Epithelial cell of prostate (primary cell): ENCODE measurements at regions not wholly inside any gene's neighbourhood (a gene's known extent, or its start where the extent isn't known, plus 50 kb on each side); places are given as distances from the start of the nearest gene placed in this dataset.

Experiments used
- DNase-seq: peaks from one replicate; pipeline ENCODE4 v3.0.0-alpha.2; 2011; ENCODE audit warnings: low read depth, low spot score
- H3K27ac ChIP-seq: fragments of 450-650 bp; 2 replicates; pipeline ENCODE4 v1.5.1; 2017; ENCODE audit warnings: mild to moderate bottlenecking

GRCh38 chr3:34973586-34973985 lies 665.7 kb upstream of the ARPP21 start:
- no peak for DNase-seq
- no peak overlapping the region for H3K27ac ChIP-seq

DNA sequence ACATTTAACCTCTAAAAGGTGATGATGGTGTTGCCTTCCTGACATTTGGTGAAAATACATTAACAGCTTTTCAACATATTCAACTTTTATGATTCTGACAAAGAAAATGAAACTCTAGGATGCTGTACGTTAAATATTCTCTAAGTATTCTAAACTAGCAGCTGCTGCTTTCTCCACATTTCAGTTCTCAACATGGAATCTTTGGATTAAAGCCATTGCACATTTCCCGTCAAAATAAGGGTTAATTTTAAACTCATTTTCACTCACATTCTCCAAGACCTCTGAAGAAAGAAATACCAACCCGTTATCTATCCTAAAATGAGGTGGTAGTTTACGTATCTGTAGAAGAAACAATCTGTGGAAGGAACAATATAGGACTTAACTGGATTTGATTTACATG lies 655.7 kb upstream of the ARPP21 start:
- no peak for DNase-seq
- H3K27ac ChIP-seq: no peak overlapping the region

DNA sequence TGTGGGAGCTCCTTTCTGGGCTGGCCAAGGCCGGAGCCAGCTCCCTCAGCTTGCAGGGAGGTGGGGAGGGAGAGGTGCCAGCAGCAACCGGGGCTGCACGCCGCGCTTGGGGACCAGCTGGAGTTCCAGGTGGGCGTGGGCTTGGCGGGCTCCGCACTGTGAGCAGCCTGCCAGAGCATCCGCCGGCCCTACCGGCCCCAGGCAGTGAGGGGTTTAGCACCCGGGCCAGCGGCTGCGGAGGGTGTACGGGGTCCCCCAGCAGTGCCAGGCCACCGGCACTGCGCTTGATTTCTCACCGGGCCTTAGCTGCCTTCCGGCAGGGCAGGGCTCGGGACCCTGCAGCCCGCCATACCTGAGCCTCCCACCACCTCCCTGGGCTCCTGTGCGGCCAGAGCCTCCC lies 651.0 kb upstream of the ARPP21 start:
- no peak for DNase-seq
- H3K27ac ChIP-seq: no peak overlapping the region

DNA sequence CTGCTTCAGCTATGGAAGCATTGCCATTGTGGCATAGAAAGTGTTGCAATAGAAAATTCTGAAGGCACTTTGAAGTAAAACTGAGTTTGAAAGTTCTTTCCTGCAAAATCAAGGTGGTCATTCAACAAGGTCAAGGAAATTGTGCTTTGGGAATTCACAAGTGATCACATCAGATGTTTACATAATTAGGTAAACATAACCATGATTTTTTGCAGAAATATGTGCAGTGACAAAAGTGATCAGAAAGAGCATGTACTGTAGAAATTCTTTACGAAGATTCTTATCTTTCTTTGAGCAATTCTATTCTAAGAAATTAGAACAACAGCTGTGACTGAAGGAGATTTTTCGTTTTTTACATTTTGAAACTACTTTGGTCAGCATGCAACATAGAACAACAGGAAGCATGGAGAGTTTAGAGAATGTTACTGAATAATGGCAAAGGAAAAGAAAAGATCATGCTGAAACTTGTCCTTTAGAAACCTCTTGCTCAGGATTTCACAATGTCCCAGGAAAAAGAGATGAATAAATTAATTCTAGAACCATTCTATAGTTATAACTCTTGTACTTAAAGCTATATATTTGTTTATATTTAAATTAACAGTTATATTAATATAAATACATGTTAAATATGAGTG lies 643.4 kb upstream of the ARPP21 start:
- H3K27ac ChIP-seq: no peak overlapping the region
- no peak for DNase-seq

DNA sequence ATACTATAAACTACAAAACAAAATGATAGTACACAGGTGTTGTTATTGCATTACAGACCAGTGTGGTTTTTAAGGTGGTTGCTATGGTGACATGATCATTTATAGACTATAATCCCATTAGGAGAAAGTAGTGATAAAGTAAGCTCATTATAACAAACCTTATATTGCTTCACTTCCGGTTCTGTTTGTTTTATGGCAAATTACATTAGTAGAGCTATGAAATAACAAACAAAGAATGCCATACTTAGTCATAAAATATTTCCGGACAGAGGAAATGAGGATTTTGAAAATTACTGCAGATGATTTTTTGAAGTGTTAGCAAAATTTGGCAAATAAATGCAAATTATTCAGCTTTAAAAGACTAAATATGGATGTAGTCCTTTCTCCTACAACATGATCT lies 640.4 kb upstream of the ARPP21 start:
- no peak for DNase-seq
- no peak overlapping the region for H3K27ac ChIP-seq

DNA sequence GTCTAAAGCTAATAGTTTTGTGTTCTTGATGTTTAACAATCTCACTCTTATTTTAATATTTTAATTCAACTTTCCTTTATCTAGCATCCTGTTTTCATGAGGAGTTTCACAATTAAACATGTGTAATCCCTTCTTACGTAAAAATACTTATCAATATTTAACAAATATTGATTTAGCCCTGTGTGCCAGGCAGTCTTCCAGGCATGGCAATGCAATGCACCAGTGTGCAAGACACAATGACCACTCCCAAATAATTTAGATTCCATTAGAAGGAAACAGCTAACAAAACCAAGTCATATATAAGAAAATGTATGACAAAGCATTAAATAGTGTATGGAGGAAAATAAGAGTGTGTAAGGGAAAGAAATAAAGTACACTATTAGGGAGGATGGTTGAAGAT lies 627.1 kb upstream of the ARPP21 start:
- H3K27ac ChIP-seq: no peak overlapping the region
- no peak for DNase-seq

DNA sequence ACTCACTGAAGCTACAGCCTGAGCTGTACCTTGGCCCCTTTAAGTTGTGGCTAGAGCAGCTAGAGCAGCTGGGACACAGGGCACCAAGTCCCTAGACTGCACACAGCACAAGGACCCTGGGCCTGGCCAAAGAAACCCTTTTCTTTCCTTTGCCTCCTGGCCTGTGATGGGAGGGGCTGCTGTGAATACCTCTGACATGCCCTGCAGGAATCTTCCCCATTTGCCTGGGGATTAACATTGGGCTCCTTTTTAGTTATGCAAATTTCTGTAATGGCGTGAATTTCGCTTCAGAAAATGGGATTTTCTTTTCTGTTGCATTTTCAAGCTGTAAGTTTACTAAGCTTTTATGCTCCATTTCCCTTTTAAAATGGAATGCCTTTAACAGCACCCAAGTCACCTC lies 611.2 kb upstream of the ARPP21 start:
- no peak for DNase-seq
- no peak overlapping the region for H3K27ac ChIP-seq

DNA sequence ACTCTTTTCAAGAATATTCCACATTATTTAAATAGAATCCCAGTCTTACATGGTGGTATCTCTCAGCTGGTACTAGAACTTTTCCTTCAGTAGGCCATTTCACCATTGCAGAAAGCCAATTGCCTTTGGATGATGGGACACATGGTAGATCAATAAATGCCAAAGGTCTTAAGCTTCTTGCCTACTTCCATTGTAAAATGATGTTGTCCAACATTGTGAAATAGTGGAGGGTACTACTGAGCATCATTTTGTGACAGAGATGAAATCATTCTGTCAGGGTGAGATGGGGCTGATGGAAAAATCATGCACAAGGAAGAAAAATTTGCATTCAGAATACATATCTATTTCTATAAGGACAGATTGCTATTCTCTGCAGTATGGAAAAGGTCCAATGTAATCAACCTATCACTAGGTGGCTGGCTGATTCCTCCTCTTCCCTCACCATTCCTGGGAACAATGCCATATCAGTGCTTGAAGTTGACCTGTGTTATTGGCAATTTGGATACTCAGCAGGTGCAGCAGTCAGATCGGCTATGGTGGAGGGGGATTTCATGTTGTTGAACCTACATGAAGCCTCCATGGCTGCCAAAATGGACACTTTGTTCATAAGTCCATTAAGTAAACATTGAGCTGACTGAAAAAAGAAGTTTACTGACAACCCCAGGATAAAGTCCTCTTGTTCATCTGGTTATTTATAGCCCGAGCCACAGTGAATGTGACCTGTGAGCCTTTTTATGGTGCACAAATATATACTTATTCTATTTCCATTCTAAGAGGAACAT lies 596.9 kb upstream of the ARPP21 start:
- no peak overlapping the region for H3K27ac ChIP-seq
- no peak for DNase-seq

DNA sequence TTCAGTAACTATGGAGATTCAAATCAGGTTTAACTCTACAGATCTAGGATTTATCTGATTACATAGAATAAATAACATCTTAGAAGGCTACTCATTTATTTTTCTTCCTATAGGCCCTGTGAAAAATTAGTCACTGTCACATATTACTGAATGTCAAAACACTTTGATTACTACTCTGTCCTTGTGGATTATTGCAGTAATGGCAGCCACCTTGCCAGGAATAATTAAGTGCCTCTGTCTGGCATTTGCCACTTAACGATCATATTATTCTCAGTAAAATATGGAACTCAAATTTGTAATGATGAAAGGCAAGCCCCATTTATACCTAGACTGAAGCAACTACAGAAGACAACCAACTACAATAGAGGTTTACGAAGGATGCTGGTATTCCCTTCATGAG lies 596.3 kb upstream of the ARPP21 start:
- no peak for DNase-seq
- no peak overlapping the region for H3K27ac ChIP-seq

- H3K27ac ChIP-seq: no peak overlapping the region
- DNase-seq: no peak
Measured at GRCh38 chr3:35044190-35044589, 595.1 kb upstream of the ARPP21 start.

DNA sequence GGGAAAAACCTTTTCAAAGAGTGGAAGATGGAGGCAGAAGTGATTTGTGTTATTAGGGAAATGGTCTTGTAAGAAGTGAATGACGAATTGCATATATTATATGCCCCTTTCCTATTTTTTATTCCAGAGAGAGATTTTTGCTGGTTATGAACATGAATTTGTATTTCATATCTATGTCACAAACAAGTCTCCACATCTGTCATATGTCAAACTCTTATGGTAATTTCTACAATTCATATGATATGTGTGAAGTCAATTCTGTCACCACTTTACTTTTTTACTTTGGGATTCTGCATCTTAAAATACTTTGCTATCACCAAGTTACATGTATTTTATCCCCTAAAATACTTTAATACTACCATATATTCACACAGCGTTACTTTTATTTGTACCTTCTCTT lies 594.2 kb upstream of the ARPP21 start:
- H3K27ac ChIP-seq: no peak overlapping the region
- no peak for DNase-seq

DNA sequence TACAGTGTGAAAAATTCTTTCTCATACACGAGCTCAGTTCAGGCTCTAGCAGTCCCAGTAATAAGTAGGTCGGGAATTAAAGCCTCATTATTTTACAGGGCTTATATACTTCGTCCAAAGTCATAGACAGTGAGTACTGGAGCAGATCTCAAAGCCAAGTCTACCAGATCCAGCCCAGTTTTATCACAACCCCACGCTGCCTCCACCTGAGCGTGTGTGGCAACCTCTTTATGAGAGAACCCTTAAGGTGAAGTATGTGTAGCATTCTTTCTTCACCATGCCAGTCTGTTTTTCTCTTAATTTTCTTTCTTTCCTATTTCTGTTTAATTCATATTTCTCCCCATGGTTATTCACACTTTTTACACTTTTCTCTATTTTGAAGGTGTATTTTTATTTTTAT lies 574.6 kb upstream of the ARPP21 start:
- DNase-seq: no peak
- H3K27ac ChIP-seq: no peak overlapping the region

GRCh38 chr3:35065891-35066290 lies 573.4 kb upstream of the ARPP21 start:
- H3K27ac ChIP-seq: no peak overlapping the region
- DNase-seq: no peak

GRCh38 chr3:35067750-35068149 lies 571.6 kb upstream of the ARPP21 start:
- no peak for DNase-seq
- H3K27ac ChIP-seq: no peak overlapping the region

DNA sequence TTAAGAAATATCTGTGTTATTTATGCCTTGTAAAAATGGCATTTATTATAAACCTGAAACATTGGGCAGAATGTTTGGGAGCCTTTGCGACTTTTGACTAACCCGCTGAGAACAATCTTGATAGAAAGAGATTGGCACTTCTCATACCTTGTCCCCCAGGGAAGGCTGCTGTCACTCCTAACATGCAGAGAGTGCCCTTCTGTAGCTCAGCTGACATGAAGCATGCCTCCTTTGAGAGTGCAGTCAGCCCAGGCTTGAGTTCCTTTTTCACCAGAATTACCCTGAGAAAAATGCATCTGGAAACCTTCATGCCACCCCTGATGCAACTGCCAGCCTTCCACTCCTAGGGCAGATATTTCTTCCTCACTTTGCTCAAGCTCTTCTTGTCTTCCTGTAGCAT lies 569.2 kb upstream of the ARPP21 start:
- H3K27ac ChIP-seq: no peak overlapping the region
- no peak for DNase-seq

GRCh38 chr3:35071772-35072171 lies 567.6 kb upstream of the ARPP21 start:
- no peak for DNase-seq
- H3K27ac ChIP-seq: no peak overlapping the region

- no peak for DNase-seq
- H3K27ac ChIP-seq: no peak overlapping the region
Measured at GRCh38 chr3:35078780-35079179, 560.5 kb upstream of the ARPP21 start.

DNA sequence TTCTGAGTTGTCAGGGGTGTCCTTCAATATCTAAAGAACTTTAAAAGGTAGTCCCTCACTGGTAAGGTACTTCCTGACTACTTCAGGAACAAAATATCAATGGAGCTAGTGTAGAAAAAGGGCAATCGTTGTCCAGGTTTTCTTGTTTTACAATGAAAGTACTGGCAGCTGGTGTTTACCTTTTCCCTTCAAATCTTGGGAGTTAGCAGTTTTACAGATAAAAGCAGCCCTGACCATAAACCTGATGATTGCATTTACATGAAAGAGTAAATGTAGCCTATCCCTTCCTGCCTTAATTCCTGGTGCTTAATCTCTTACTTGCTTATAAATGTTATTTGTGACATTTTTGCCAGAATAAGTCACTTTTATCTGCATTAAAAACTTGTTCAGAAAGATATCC lies 559.9 kb upstream of the ARPP21 start:
- DNase-seq: no peak
- H3K27ac ChIP-seq: no peak overlapping the region

DNA sequence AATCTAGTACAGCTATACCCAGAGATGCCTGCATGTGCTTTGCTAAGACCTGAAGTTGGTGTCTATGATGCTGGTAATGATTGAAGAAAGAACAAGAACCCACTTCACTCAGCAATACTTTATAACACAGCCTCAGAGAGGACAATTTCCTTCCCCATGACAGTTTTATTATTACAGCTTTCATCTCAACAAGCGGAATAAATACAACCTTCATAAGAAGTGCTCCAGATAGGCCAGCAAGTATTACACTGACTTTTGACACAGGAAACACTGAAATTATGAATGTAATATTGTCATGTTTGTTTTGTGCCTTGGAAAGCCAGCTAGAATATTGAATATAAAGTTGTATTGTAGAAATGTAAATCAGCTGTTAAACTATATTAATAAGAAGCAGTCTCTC lies 557.4 kb upstream of the ARPP21 start:
- DNase-seq: no peak
- no peak overlapping the region for H3K27ac ChIP-seq

GRCh38 chr3:35088943-35089342 lies 550.4 kb upstream of the ARPP21 start:
- DNase-seq: no peak
- H3K27ac ChIP-seq: no peak overlapping the region

DNA sequence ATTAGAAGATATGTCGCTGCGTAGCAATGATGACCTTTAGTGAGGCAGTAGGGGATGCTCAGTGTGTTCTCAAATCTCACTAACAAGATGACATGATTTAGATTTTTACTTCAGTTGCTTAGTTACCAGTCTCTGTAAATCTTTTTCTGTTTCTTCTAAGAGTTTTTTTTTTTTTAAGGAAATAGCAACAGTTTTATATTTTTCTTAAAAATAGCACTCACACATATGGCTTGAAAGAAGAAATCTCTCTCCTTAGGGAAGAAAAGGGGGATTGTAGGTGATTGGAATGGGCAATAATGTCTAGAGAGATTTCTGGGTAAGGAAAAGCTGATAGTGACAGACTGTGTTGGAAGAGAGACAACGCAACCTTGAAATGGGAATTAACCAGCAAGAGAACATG lies 524.6 kb upstream of the ARPP21 start:
- no peak for DNase-seq
- H3K27ac ChIP-seq: no peak overlapping the region

DNA sequence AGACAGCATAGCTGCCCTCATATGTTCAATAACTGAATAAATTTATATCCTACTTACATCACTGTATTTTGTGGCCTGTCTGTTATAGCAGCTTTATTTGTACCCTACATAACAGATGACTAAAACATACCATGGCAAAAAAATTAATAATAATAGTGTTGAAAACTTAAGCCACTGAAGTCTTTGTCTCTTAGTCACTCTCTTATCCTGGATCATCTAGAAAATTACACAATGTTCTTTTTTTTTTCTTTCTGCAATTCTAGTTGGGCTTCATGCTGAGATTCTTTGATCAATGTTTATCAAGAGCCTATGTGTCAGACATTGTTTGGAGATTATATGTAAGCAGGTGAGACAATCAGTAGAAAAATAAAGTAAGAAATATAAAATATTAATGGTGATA lies 519.3 kb upstream of the ARPP21 start:
- no peak overlapping the region for H3K27ac ChIP-seq
- no peak for DNase-seq
